ENCODE measurements at regions not wholly inside any gene's neighbourhood (a gene's known extent, or its start where the extent isn't known, plus 50 kb on each side); places are given as distances from the start of the nearest gene placed in this dataset.
"Not testable (repeated sequence)": the region's sequence is repeated elsewhere in the genome, so short reads cannot be mapped to it uniquely, and the experiment has no call there.

DNA sequence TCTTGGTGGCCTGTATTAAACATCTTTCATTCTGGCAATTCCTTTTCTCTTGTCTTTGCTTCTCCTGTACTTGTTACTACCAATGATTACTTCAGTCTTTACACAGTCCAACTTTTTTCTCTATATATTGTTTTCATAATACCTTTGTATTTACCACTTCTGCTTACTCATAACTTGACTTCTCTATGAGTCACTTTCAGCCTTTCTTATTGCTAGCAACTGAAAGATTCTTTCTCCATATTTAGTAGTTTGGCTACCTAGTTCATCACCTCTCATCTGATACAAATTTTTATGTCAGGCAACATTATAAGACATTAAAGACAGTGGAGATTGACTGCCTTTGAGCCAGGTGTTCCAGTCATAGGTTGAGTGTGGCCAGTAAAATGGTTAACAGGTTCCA is 893.3 kb downstream of the NAP1L3 start:
- not testable (repeated sequence) for H3K36me3 Mint-ChIP-seq (ENCODE audit: low read depth); H3K27ac Mint-ChIP-seq; DNase-seq; H3K4me1 ChIP-seq (ENCODE audit: control insufficient read depth, insufficient read depth, low read length); H3K9me3 ChIP-seq (ENCODE audit: control insufficient read depth, low read length); H3K27me3 ChIP-seq (ENCODE audit: control insufficient read depth, insufficient read depth, low read length, poor library complexity, severe bottlenecking); H3K36me3 ChIP-seq (ENCODE audit: control insufficient read depth, insufficient read depth, low read length); H3K4me1 Mint-ChIP-seq; H3K9ac ChIP-seq (ENCODE audit: extremely low read depth, low read length, poor library complexity, severe bottlenecking); H3K4me3 ChIP-seq (ENCODE audit: low read length); H3K27me3 Mint-ChIP-seq (ENCODE audit: insufficient read depth); H3K27ac ChIP-seq (ENCODE audit: low read depth, low read length); H3K4me3 Mint-ChIP-seq
- peaks cover 13% of the 10 kb centered on the region for H3K9me3 Mint-ChIP-seq

GRCh38 chrX:92774016-92774415 is 899.4 kb downstream of the NAP1L3 start:
- not testable (repeated sequence) for H3K9me3 Mint-ChIP-seq; H3K27me3 ChIP-seq (ENCODE audit: control insufficient read depth, insufficient read depth, low read length, poor library complexity, severe bottlenecking); H3K27ac Mint-ChIP-seq; H3K4me3 ChIP-seq (ENCODE audit: low read length); H3K9me3 ChIP-seq (ENCODE audit: control insufficient read depth, low read length); H3K4me1 Mint-ChIP-seq; H3K27ac ChIP-seq (ENCODE audit: low read depth, low read length); H3K27me3 Mint-ChIP-seq (ENCODE audit: insufficient read depth); H3K4me3 Mint-ChIP-seq; H3K9ac ChIP-seq (ENCODE audit: extremely low read depth, low read length, poor library complexity, severe bottlenecking); H3K36me3 Mint-ChIP-seq (ENCODE audit: low read depth); H3K36me3 ChIP-seq (ENCODE audit: control insufficient read depth, insufficient read depth, low read length); H3K4me1 ChIP-seq (ENCODE audit: control insufficient read depth, insufficient read depth, low read length)
- WGBS, 2 experiments (ENCODE audit: insufficient coverage in 1 of 2, insufficient read length in 1 of 2): 76% methylated on average over 2 of the region's 2 CpGs; no CpG with 5 or more reads in 1 of the 2 experiments
- peak; percentile 66 for TF ChIP-seq CTCF (conservative IDR thresholded peaks at IDR 0.05)
- DNase-seq: peak; percentile 76

DNA sequence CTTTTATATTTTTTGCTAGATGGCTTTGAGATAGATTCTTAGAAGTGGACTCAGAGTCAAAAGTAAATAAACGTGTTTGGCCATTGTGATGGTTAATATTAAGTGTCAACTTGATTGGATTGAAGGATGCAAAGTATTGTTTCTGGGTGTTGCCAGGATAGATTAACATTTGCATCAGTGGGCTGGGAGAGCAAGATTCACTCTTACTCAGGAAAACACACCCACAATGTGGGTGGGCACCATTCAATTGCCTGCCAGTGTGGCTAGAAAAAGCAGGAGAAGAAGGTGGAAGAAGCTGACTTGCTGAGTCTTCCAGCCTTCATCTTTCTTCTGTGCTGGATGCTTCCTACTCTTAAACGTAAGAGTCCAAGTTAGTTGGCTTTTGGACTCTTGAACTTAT is 912.4 kb downstream of the NAP1L3 start:
- not testable (repeated sequence) for H3K27ac Mint-ChIP-seq; H3K36me3 Mint-ChIP-seq (ENCODE audit: low read depth); H3K27ac ChIP-seq (ENCODE audit: low read depth, low read length); H3K9me3 ChIP-seq (ENCODE audit: control insufficient read depth, low read length); H3K4me1 ChIP-seq (ENCODE audit: control insufficient read depth, insufficient read depth, low read length); DNase-seq; H3K36me3 ChIP-seq (ENCODE audit: control insufficient read depth, insufficient read depth, low read length); H3K9ac ChIP-seq (ENCODE audit: extremely low read depth, low read length, poor library complexity, severe bottlenecking); H3K4me1 Mint-ChIP-seq; H3K27me3 Mint-ChIP-seq (ENCODE audit: insufficient read depth); H3K4me3 ChIP-seq (ENCODE audit: low read length); H3K27me3 ChIP-seq (ENCODE audit: control insufficient read depth, insufficient read depth, low read length, poor library complexity, severe bottlenecking); H3K4me3 Mint-ChIP-seq; H3K9me3 Mint-ChIP-seq
- WGBS, 2 experiments (ENCODE audit: insufficient coverage in 1 of 2, insufficient read length in 1 of 2): 91 to 100% methylated on average over 1 of the region's 2 CpGs

Data from endodermal cell (in vitro differentiated cells).